ENCODE measurements at regions not wholly inside any gene's neighbourhood (a gene's known extent, or its start where the extent isn't known, plus 50 kb on each side); places are given as distances from the start of the nearest gene placed in this dataset.
"Not testable (repeated sequence)": the region's sequence is repeated elsewhere in the genome, so short reads cannot be mapped to it uniquely, and the experiment has no call there.

GRCh38 chrX:121853762-121854613, 806.6 kb downstream of the GLUD2 start:
- no peak for DNase-seq (ENCODE audit: low spot score)

GRCh38 chrX:121854614-121854911, 807.2 kb downstream of the GLUD2 start:
- no peak for DNase-seq (ENCODE audit: low spot score)

DNA sequence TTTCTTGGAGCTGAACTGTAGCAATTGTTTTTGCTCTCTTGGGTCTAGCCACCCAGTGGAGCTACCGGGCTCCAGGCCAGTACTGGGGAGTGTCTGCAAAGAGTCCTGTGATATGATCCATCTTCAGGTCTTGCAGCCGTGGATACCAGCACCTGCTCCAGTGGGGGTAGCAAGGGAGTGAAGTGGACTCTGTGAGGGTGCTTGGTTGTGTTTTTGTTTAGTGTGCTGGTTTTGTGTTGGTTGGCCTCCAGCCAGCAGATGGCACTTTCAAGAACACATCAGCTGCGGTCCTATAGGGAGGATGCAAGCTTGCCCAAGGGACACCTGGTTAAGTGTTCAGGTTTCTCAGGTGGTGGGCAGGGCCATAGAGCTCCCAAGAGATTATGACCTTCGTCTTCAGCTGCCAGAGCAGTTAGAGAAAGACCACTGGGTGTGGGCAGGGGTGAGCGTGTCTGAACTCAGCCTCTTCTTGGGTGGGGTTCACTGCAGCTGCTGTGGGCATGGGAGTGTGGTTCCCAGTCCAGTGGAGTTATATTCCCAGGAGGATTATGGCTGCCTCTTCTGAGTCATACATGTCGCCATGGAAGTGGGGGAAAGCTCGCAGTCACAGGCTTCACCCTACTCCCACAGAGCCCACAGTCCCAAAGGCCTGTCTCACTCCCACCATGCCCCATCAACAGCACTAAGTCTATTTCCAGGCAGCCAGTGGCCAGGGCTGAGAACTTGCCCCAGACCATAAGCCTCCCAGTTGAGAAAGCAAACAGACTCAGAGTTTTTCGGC, 811.6 kb downstream of the GLUD2 start:
- no peak for DNase-seq (ENCODE audit: low spot score)

DNA sequence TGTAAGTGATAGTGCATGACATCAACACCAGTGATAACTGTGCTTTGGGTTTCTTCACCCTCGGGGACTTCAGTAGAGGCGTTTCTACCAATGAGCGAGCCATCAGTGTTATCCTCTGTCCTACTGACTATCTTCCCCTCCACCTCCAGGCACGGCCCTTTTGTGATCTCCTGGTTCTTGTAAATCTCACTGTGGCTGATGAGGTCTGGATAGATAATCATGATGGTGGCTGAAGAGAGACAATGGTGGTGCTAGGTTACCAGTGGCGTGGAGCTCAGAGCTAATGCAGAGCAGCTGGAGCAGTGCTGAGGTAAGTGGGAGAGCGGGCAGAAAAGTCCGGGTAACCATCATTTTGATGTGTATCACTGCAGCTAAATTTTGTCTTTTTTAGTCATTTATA, 816.6 kb downstream of the GLUD2 start:
- DNase-seq (ENCODE audit: low spot score) = no peak

DNA sequence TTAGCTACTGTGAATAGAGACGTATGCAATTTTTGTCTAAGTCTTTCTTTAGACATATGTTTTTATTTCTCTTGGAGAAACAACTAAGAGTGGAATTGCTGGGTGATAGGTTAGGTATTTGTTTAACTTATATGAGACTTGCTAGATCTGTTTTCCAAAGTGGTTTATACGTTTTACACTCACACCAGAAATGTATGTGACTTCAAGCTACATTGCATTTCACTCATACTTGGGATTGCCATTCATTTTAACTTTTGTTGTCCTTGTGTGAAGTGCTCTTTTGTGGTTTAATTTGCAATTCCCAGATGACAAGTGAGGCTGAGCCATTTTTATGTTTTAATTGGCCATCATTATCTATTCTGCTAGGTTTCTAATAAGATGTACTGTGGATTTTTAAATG, 817.2 kb downstream of the GLUD2 start:
- DNase-seq (ENCODE audit: low spot score) = no peak

- DNase-seq (ENCODE audit: low spot score) = no peak
Measured at GRCh38 chrX:121869876-121870477, 822.6 kb downstream of the GLUD2 start.

DNA sequence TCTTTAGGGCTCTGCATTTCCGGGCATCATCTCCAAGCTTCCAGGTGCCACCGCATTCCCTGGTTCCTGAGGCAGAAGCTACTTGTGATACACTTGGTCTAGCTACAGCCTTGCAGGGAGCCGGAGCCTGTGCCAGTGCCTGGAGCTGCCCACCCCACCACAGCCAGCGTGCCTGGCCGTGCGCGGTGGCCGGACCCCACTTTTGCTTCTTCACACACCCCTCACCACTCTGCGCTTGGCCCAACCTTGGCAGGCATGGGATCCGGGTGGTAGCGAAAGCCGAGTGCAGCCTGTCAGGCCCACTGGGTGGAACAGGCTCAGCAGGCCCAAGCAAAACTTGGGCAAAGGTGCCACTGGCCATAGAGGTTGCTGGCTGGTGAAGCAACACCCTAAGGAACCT, 823.7 kb downstream of the GLUD2 start:
- DNase-seq (ENCODE audit: low spot score) = no peak

DNA sequence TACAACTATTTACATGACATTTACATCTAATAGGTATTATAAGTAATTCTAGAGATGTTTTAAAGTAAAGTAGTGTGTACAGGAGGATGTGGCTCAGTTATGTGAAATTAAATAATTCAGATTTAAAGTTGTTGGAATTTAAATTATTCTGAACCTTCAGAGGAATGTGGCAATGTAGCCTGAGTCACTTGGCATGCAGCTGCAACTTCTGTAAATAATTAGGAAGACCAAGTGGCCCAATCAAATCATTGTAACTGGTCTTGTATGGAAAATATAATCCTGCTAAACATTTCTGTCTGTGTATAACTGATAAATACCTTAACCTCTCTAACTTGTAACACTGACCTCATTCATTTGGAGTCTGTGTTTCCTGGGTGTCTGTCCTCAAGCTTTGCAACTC, 828.9 kb downstream of the GLUD2 start:
- peak; percentile 23 for DNase-seq (ENCODE audit: low spot score)

GRCh38 chrX:121877337-121877736, 829.9 kb downstream of the GLUD2 start:
- not testable (repeated sequence) for DNase-seq (ENCODE audit: low spot score)

DNA sequence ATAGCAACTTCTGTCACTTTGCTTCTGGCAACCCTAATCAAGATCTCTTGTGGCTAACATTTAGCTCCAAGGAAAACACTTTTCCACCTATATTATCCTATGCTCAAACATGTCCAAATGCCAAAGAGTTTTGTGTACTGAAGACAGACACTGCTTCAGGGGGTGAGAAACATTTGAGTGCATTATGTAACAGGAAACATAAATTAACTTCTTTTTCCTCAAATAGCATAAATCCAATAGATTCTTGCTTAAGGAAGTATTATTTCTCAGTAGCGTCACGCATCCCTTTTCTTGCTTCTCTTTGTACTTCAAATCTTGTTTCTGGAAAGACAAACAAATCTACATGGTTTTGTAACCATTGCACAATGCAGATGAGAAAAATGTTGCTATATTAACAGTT, 839.1 kb downstream of the GLUD2 start:
- DNase-seq (ENCODE audit: low spot score) = no peak

GRCh38 chrX:121894756-121895155, 847.3 kb downstream of the GLUD2 start:
- DNase-seq (ENCODE audit: low spot score) = no peak

DNA sequence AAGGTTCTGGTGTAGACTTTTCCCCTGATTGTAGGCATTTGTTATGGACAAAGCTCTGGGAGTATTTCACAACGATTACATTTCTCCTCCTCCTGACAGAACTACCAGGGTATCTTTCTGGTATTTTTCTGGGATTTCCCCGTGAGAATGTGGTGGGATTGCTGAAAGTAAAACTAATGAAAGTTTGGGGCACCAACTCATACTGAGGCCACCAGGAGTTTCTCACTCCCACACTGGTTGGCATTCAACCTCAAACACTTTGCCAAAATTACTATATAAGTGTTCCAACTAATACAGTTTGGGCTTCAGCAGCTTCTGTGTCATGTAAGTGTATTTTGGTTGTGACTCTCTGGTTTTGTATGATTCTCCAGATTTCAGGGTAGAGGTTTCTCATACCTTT, 855.1 kb downstream of the GLUD2 start:
- DNase-seq (ENCODE audit: low spot score) = no peak

- no peak for DNase-seq (ENCODE audit: low spot score)
Measured at GRCh38 chrX:121903961-121904360, 856.6 kb downstream of the GLUD2 start.

GRCh38 chrX:121921258-121921657, 873.8 kb downstream of the GLUD2 start:
- DNase-seq (ENCODE audit: low spot score) = no peak

- no peak for DNase-seq (ENCODE audit: low spot score)
Measured at GRCh38 chrX:121931567-121931966, 884.2 kb downstream of the GLUD2 start.

DNA sequence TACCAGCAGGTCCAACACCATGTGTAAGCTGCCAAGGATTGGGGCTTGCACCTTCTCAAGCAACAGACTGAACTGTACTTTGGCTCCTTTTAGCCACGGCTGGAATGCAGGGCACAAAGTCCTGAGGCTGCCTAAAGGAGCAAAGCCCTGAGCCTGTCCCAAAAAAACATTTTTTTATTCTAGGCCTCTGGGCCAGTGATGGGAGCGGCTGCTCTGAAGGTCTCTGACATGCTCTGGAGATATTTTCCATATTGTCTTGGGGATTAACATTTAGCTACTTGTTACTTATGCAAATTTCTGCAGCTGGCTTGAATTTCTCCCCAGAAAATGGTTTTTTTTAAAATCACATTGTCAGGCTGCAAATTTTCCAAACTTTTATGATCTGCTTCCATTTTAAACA, 885.3 kb downstream of the GLUD2 start:
- no peak for DNase-seq (ENCODE audit: low spot score)

DNA sequence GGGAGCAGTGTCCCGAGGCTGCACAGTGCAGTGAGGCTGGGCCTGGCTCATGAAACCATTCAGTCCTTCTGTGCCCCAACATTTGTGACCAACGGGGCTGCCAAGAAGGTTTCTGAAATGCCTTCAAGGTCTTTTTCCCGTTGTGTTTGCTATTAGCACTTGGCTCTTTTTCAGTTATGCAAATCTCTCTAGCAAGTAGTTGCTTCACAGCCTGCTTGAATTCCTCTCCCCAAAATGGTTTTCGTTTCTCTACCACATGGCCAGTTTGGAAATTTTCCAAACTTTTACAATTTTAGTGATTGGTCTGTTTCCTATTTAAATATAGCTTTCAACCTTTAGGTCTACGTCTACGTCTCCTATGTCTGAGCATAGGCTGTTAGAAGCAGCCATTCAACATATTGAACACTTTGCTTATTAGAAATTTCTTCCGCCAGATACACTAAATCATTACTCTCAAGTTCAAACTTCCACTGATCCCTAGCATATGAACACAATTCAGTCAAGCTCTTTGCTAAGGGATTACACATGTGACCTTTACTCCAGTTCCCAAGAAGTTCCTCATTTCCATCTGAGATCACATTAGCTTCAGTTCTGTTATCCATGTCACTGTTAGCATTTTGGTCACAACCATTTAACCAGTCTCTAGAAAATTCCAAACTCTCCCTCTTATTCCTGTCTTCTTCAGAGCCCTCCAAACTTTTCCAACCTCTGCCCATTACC, 901.8 kb downstream of the GLUD2 start:
- DNase-seq (ENCODE audit: low spot score) = no peak

- peak; percentile 40 for DNase-seq (ENCODE audit: low spot score)
Measured at GRCh38 chrX:121958886-121959285, 911.5 kb downstream of the GLUD2 start.

- DNase-seq (ENCODE audit: low spot score) = no peak
Measured at GRCh38 chrX:121975671-121976070, 928.3 kb downstream of the GLUD2 start.

DNA sequence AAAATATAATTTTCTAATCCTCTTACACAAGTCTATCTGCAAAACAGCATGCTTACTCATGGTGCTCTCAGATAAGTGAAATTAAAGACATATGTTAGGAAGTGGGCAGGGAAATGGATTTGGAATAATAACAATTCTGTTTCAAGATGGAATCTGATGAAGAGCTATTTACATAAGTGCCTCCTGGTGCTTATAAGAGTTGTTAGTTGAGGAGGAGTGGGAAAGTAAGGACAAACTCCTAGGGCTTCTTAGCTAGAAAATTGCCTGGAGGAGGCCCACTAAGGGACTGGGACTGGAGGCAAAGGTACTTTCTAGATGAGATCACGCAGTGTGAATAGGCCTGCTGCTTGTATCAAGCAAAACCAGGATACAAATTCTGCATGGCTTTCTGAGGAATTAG, 939.8 kb downstream of the GLUD2 start:
- DNase-seq (ENCODE audit: low spot score) = no peak

- no peak for DNase-seq (ENCODE audit: low spot score)
Measured at GRCh38 chrX:121987835-121988234, 940.4 kb downstream of the GLUD2 start.

DNA sequence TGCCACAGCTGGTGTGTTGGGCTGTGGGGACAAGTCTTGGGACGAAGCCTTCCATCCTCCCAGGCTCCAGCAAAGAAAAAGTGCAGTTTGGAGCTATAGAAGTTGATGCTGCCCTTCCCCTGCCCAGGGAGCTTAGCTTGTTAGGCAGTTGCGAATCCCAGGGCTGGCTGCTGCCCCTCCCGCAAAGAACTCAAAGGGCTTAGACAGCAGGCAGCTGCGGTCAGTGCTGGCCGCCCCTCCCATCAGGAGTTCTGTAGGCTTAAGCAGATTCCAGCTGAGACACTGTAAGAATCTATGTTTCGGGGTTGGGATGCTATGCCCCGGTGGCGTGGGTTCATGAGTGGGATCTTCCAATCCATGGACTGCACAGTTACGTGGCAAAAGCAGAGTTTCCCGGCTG, 956.7 kb downstream of the GLUD2 start:
- DNase-seq (ENCODE audit: low spot score) = no peak

Measured in A172 (cell line).